ENCODE measurements at regions not wholly inside any gene's neighbourhood (a gene's known extent, or its start where the extent isn't known, plus 50 kb on each side); places are given as distances from the start of the nearest gene placed in this dataset.

DNA sequence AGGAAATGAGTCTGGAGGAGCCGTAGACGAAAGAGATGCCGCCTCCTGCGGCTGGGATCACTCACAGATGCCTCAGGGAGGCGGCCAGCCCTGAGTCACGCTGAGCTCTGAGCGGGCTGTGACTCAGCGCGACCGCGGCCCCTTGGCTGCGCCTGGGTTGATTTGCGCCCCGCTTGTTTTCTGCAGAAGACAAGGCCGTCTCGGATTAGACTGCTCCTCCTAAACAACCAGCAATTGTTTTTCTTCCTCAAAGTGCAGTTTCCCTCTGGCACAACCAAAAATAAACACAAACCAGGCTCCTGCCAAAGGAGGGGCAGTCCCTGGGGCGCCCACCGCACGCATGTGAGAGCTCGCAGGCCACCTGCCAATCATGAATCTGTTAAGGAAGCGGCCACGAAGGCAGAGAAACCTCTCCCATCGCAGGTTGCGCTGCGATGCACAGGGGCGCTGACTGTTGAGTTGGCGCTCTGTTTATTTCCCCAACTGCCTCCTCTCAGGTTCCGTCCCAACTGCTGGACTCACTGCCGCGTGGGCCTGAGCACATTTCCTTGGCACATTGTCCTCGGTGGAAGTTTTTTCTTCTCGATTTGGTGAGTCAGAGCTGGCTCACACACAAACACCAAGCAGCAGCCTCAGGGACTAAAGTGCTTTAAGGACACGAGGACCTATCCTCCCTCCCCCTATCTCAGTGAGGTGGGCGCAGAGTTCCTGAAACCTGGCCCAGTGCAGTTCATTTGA, 85.2 kb upstream of the NDUFV2 start:
- no peak overlapping the region for H3K27ac ChIP-seq (ENCODE audit: extremely low read length, insufficient read depth, low read length)
- H3K36me3 ChIP-seq (replicated peaks in 1 of 2; ENCODE audit: control insufficient read depth in 1 of 2, insufficient read depth in 2 of 2, low read length in 2 of 2) = no peaks in the 10 kb centered on the region
- 45% methylated on average over 16 of the region's 34 CpGs for WGBS (ENCODE audit: low lambda C conversion rate)
- FAIRE-seq = no peak
- H4K20me1 ChIP-seq (ENCODE audit: insufficient read depth, low read length) = no peaks in the 10 kb centered on the region
- CTCF ChIA-PET (ENCODE audit: low intra/inter-chr PET ratio, low total read pairs) = no interaction called here
- H3K4me1 ChIP-seq (ENCODE audit: insufficient read depth, low read length) = peaks cover 27% of the 10 kb centered on the region
- POLR2A ChIA-PET = no interaction called here
- no TSS peak for BruUV-seq (replicated peaks)
- H2AFZ ChIP-seq (ENCODE audit: low read length) = no peak overlapping the region
- intact Hi-C loops (cut with micrococcal nuclease; ENCODE audit: unreplicated experiment) (no loop called here), in situ Hi-C loops (cut with HindIII; ENCODE audit: extremely low pct_ligation_motif_present, low pct_unique_long_range_greater_than_20kb) (no loop called here)
- peak; percentile 20 for DNase-seq (ENCODE audit: low spot score)
- peak; percentile 95 for ATAC-seq
- no peaks in the 10 kb centered on the region for H3K79me2 ChIP-seq (ENCODE audit: insufficient read depth, low read length)
- H3K4me2 ChIP-seq (ENCODE audit: low read depth, low read length) = peak overlapping the region; percentile 68
- H3K27me3 ChIP-seq (ENCODE audit: control insufficient read depth in 1 of 2, insufficient read depth in 2 of 2, low read length in 2 of 2) = 0 out of 5 replicates have a peak, but pooled peaks cover 0 to 3% of the 10 kb centered on the region in 2 experiments
- no peak overlapping the region for H3K9ac ChIP-seq (ENCODE audit: insufficient read depth, low read depth, low read length)
- H3K4me3 ChIP-seq (replicated peaks in 1 of 3; ENCODE audit: insufficient read depth in 1 of 3, low read depth in 2 of 3, low read length in 3 of 3) = peak overlapping the region; percentile 20 to 63 (median 39); a peak in 5 of 6 replicates
- no peaks in the 10 kb centered on the region for H3K9me3 ChIP-seq (ENCODE audit: low read length)
- TF ChIP-seq TBX2 (CRISPR knock-in tag; IDR thresholded peaks at IDR 0.05; ENCODE audit: borderline replicate concordance) (no peak), ZNF556 (CRISPR knock-in tag; IDR thresholded peaks at IDR 0.05; ENCODE audit: borderline replicate concordance) (no peak), ZNF160 (CRISPR knock-in tag; IDR thresholded peaks at IDR 0.05) (no peak), ZSCAN21 (CRISPR knock-in tag; IDR thresholded peaks at IDR 0.05; ENCODE audit: borderline replicate concordance) (no peak), KLF13 (CRISPR knock-in tag; IDR thresholded peaks at IDR 0.05) (no peak), PPARG (CRISPR knock-in tag; conservative IDR thresholded peaks at IDR 0.05) (no peak), HOXA9 (CRISPR knock-in tag; IDR thresholded peaks at IDR 0.05; ENCODE audit: borderline replicate concordance) (no peak), MAFG (CRISPR knock-in tag; IDR thresholded peaks at IDR 0.05) (peak; percentile 94), ZC3H13 (CRISPR knock-in tag; IDR thresholded peaks at IDR 0.05) (no peak)
- TF ChIP-seq, protein P1, sequence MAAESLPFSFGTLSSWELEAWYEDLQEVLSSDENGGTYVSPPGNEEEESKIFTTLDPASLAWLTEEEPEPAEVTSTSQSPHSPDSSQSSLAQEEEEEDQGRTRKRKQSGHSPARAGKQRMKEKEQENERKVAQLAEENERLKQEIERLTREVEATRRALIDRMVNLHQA (CRISPR knock-in tag; IDR thresholded peaks at IDR 0.05) = no peak
- TF ChIP-seq, protein P2, sequence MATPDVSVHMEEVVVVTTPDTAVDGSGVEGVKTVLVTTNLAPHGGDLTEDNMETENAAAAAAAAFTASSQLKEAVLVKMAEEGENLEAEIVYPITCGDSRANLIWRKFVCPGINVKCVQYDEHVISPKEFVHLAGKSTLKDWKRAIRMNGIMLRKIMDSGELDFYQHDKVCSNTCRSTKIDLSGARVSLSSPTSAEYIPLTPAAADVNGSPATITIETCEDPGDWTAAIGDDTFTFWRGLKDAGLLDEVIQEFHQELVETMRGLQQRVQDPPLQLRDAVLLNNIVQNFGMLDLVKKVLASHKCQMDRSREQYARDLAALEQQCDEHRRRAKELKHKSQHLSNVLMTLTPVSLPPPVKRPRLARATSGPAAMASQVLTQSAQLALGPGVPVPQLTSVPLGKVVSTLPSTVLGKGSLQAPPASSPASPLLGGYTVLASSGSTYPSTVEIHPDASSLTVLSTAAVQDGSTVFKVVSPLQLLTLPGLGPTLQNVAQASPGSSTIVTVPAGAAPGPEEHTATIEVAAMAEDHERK (CRISPR knock-in tag; IDR thresholded peaks at IDR 0.05; ENCODE audit: low read depth) = no peak
- TF ChIP-seq, protein P3, sequence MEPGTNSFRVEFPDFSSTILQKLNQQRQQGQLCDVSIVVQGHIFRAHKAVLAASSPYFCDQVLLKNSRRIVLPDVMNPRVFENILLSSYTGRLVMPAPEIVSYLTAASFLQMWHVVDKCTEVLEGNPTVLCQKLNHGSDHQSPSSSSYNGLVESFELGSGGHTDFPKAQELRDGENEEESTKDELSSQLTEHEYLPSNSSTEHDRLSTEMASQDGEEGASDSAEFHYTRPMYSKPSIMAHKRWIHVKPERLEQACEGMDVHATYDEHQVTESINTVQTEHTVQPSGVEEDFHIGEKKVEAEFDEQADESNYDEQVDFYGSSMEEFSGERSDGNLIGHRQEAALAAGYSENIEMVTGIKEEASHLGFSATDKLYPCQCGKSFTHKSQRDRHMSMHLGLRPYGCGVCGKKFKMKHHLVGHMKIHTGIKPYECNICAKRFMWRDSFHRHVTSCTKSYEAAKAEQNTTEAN (CRISPR knock-in tag; conservative IDR thresholded peaks at IDR 0.05) = no peak
- TF ChIP-seq, protein P4, sequence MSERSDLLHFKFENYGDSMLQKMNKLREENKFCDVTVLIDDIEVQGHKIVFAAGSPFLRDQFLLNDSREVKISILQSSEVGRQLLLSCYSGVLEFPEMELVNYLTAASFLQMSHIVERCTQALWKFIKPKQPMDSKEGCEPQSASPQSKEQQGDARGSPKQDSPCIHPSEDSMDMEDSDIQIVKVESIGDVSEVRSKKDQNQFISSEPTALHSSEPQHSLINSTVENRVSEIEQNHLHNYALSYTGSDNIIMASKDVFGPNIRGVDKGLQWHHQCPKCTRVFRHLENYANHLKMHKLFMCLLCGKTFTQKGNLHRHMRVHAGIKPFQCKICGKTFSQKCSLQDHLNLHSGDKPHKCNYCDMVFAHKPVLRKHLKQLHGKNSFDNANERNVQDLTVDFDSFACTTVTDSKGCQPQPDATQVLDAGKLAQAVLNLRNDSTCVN (CRISPR knock-in tag; IDR thresholded peaks at IDR 0.05; ENCODE audit: borderline replicate concordance) = no peak
- TF ChIP-seq, protein P5, sequence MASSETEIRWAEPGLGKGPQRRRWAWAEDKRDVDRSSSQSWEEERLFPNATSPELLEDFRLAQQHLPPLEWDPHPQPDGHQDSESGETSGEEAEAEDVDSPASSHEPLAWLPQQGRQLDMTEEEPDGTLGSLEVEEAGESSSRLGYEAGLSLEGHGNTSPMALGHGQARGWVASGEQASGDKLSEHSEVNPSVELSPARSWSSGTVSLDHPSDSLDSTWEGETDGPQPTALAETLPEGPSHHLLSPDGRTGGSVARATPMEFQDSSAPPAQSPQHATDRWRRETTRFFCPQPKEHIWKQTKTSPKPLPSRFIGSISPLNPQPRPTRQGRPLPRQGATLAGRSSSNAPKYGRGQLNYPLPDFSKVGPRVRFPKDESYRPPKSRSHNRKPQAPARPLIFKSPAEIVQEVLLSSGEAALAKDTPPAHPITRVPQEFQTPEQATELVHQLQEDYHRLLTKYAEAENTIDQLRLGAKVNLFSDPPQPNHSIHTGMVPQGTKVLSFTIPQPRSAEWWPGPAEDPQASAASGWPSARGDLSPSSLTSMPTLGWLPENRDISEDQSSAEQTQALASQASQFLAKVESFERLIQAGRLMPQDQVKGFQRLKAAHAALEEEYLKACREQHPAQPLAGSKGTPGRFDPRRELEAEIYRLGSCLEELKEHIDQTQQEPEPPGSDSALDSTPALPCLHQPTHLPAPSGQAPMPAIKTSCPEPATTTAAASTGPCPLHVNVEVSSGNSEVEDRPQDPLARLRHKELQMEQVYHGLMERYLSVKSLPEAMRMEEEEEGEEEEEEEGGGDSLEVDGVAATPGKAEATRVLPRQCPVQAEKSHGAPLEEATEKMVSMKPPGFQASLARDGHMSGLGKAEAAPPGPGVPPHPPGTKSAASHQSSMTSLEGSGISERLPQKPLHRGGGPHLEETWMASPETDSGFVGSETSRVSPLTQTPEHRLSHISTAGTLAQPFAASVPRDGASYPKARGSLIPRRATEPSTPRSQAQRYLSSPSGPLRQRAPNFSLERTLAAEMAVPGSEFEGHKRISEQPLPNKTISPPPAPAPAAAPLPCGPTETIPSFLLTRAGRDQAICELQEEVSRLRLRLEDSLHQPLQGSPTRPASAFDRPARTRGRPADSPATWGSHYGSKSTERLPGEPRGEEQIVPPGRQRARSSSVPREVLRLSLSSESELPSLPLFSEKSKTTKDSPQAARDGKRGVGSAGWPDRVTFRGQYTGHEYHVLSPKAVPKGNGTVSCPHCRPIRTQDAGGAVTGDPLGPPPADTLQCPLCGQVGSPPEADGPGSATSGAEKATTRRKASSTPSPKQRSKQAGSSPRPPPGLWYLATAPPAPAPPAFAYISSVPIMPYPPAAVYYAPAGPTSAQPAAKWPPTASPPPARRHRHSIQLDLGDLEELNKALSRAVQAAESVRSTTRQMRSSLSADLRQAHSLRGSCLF (CRISPR knock-in tag; IDR thresholded peaks at IDR 0.05; ENCODE audit: borderline replicate concordance) = no peak
